ENCODE measurements at regions not wholly inside any gene's neighbourhood (a gene's known extent, or its start where the extent isn't known, plus 50 kb on each side); places are given as distances from the start of the nearest gene placed in this dataset.

DNA sequence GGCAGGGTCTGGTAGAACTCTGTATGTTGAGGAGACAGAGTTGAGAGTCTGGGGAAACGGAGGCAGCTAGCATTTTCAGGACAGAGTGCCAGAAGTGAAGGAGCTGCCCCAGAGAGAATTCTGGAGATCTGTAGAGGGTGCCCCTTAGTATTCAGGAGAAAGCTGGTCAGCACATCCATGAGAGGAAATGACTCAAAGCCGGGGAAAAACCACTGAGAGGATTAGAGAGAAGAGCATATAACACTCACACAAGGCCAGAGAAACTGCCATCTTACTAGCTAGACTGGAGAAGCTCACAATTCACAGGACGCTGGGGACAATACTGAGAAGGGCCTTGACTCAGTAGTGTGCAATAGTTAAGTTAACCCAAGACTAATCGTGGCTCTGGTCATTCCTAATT is 75.7 kb upstream of the DPPA4 start:
- no peak for TF ChIP-seq TAF1 (IDR thresholded peaks at IDR 0.05; ENCODE audit: low read depth)
- no peak for TF ChIP-seq POLR2AphosphoS5 (IDR thresholded peaks at IDR 0.05)
- TF ChIP-seq, protein P1, sequence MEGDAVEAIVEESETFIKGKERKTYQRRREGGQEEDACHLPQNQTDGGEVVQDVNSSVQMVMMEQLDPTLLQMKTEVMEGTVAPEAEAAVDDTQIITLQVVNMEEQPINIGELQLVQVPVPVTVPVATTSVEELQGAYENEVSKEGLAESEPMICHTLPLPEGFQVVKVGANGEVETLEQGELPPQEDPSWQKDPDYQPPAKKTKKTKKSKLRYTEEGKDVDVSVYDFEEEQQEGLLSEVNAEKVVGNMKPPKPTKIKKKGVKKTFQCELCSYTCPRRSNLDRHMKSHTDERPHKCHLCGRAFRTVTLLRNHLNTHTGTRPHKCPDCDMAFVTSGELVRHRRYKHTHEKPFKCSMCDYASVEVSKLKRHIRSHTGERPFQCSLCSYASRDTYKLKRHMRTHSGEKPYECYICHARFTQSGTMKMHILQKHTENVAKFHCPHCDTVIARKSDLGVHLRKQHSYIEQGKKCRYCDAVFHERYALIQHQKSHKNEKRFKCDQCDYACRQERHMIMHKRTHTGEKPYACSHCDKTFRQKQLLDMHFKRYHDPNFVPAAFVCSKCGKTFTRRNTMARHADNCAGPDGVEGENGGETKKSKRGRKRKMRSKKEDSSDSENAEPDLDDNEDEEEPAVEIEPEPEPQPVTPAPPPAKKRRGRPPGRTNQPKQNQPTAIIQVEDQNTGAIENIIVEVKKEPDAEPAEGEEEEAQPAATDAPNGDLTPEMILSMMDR (IDR thresholded peaks at IDR 0.05; ENCODE audit: poor library complexity, severe bottlenecking) = no peak
- no peak for TF ChIP-seq EP300 (conservative IDR thresholded peaks at IDR 0.05; ENCODE audit: poor library complexity, severe bottlenecking)
- TF ChIP-seq, protein P2, sequence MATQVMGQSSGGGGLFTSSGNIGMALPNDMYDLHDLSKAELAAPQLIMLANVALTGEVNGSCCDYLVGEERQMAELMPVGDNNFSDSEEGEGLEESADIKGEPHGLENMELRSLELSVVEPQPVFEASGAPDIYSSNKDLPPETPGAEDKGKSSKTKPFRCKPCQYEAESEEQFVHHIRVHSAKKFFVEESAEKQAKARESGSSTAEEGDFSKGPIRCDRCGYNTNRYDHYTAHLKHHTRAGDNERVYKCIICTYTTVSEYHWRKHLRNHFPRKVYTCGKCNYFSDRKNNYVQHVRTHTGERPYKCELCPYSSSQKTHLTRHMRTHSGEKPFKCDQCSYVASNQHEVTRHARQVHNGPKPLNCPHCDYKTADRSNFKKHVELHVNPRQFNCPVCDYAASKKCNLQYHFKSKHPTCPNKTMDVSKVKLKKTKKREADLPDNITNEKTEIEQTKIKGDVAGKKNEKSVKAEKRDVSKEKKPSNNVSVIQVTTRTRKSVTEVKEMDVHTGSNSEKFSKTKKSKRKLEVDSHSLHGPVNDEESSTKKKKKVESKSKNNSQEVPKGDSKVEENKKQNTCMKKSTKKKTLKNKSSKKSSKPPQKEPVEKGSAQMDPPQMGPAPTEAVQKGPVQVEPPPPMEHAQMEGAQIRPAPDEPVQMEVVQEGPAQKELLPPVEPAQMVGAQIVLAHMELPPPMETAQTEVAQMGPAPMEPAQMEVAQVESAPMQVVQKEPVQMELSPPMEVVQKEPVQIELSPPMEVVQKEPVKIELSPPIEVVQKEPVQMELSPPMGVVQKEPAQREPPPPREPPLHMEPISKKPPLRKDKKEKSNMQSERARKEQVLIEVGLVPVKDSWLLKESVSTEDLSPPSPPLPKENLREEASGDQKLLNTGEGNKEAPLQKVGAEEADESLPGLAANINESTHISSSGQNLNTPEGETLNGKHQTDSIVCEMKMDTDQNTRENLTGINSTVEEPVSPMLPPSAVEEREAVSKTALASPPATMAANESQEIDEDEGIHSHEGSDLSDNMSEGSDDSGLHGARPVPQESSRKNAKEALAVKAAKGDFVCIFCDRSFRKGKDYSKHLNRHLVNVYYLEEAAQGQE (IDR thresholded peaks at IDR 0.05; ENCODE audit: borderline replicate concordance) = no peak
- TF ChIP-seq MXI1 (conservative IDR thresholded peaks at IDR 0.05; ENCODE audit: poor library complexity, severe bottlenecking) = no peak
- TF ChIP-seq EZH2 (IDR thresholded peaks at IDR 0.05; ENCODE audit: borderline replicate concordance, insufficient read depth, low read length, poor library complexity, severe bottlenecking) = no peak
- no peak for TF ChIP-seq SMC3 (conservative IDR thresholded peaks at IDR 0.05; ENCODE audit: poor library complexity)

Data from neural cell (in vitro differentiated cells).